ENCODE measurements at regions not wholly inside any gene's neighbourhood (a gene's known extent, or its start where the extent isn't known, plus 50 kb on each side); places are given as distances from the start of the nearest gene placed in this dataset.

GRCh38 chrX:39816871-39817731 lies 280.7 kb downstream of the BCOR start:
- H3K4me1 Mint-ChIP-seq, result peaks cover 5% of the 10 kb centered on the region
- peak overlapping the region; percentile 81 for H3K27ac Mint-ChIP-seq
- no peaks in the 10 kb centered on the region for H3K36me3 Mint-ChIP-seq (ENCODE audit: low read depth)
- no peaks in the 10 kb centered on the region for H3K27me3 Mint-ChIP-seq
- no peaks in the 10 kb centered on the region for H3K9me3 Mint-ChIP-seq
- peak overlapping the region; percentile 72 for H3K4me3 Mint-ChIP-seq
- peak; percentile 66 for ATAC-seq (replicated peaks)

- no peak overlapping the region for H3K27ac Mint-ChIP-seq
- H3K27me3 Mint-ChIP-seq, result no peaks in the 10 kb centered on the region
- H3K4me3 Mint-ChIP-seq, result no peak overlapping the region
- H3K9me3 Mint-ChIP-seq, result no peaks in the 10 kb centered on the region
- ATAC-seq (replicated peaks), result no peak
- H3K4me1 Mint-ChIP-seq, result peaks cover 5% of the 10 kb centered on the region
- H3K36me3 Mint-ChIP-seq (ENCODE audit: low read depth), result no peaks in the 10 kb centered on the region
Observed at GRCh38 chrX:39817754-39818470, 279.8 kb downstream of the BCOR start.

GRCh38 chrX:39818750-39819149 lies 279.0 kb downstream of the BCOR start:
- Mint-ChIP-seq H3K9me3 (no peaks in the 10 kb centered on the region), H3K4me1 (peaks cover 5% of the 10 kb centered on the region), H3K4me3 (no peak overlapping the region), H3K36me3 (ENCODE audit: low read depth) (no peaks in the 10 kb centered on the region), H3K27me3 (no peaks in the 10 kb centered on the region), H3K27ac (no peak overlapping the region)
- no peak for ATAC-seq (replicated peaks)

GRCh38 chrX:39819921-39820849 lies 277.6 kb downstream of the BCOR start:
- no peak for ATAC-seq (replicated peaks)
- H3K4me3 Mint-ChIP-seq, result peak overlapping the region; percentile 66
- no peak overlapping the region for H3K27ac Mint-ChIP-seq

GRCh38 chrX:39820938-39821708 lies 276.6 kb downstream of the BCOR start:
- H3K4me3 Mint-ChIP-seq, result peak overlapping the region; percentile 66
- no peaks in the 10 kb centered on the region for H3K27me3 Mint-ChIP-seq
- H3K27ac Mint-ChIP-seq, result no peak overlapping the region
- peaks cover 5% of the 10 kb centered on the region for H3K4me1 Mint-ChIP-seq
- no peak for ATAC-seq (replicated peaks)
- no peaks in the 10 kb centered on the region for H3K36me3 Mint-ChIP-seq (ENCODE audit: low read depth)
- no peaks in the 10 kb centered on the region for H3K9me3 Mint-ChIP-seq

More at GRCh38 chrX:39819921-39820849, 277.6 kb downstream of the BCOR start:
- Mint-ChIP-seq H3K9me3 (no peaks in the 10 kb centered on the region), H3K27me3 (no peaks in the 10 kb centered on the region), H3K36me3 (ENCODE audit: low read depth) (no peaks in the 10 kb centered on the region), H3K4me1 (peaks cover 5% of the 10 kb centered on the region)

GRCh38 chrX:39821709-39822095 lies 276.1 kb downstream of the BCOR start:
- H3K27me3 Mint-ChIP-seq, result no peaks in the 10 kb centered on the region
- no peak overlapping the region for H3K27ac Mint-ChIP-seq
- ATAC-seq (replicated peaks), result no peak
- H3K4me3 Mint-ChIP-seq, result peak overlapping the region; percentile 45
- H3K9me3 Mint-ChIP-seq, result no peaks in the 10 kb centered on the region
- peaks cover 5% of the 10 kb centered on the region for H3K4me1 Mint-ChIP-seq
- H3K36me3 Mint-ChIP-seq (ENCODE audit: low read depth), result no peaks in the 10 kb centered on the region

GRCh38 chrX:39822133-39822748 lies 275.5 kb downstream of the BCOR start:
- no peaks in the 10 kb centered on the region for H3K9me3 Mint-ChIP-seq
- no peaks in the 10 kb centered on the region for H3K36me3 Mint-ChIP-seq (ENCODE audit: low read depth)
- ATAC-seq (replicated peaks), result no peak
- peak overlapping the region; percentile 45 for H3K4me3 Mint-ChIP-seq
- H3K4me1 Mint-ChIP-seq, result no peaks in the 10 kb centered on the region
- H3K27me3 Mint-ChIP-seq, result no peaks in the 10 kb centered on the region
- no peak overlapping the region for H3K27ac Mint-ChIP-seq

- Mint-ChIP-seq H3K9me3 (no peaks in the 10 kb centered on the region), H3K27me3 (no peaks in the 10 kb centered on the region), H3K4me3 (no peak overlapping the region), H3K36me3 (ENCODE audit: low read depth) (no peaks in the 10 kb centered on the region), H3K27ac (no peak overlapping the region), H3K4me1 (no peaks in the 10 kb centered on the region)
- ATAC-seq (replicated peaks), result no peak
Observed at GRCh38 chrX:39823424-39823823, 274.3 kb downstream of the BCOR start.

- ATAC-seq (replicated peaks), result no peak
- H3K36me3 Mint-ChIP-seq (ENCODE audit: low read depth), result no peaks in the 10 kb centered on the region
- no peaks in the 10 kb centered on the region for H3K9me3 Mint-ChIP-seq
- no peak overlapping the region for H3K4me3 Mint-ChIP-seq
- H3K27ac Mint-ChIP-seq, result no peak overlapping the region
- no peaks in the 10 kb centered on the region for H3K27me3 Mint-ChIP-seq
- no peaks in the 10 kb centered on the region for H3K4me1 Mint-ChIP-seq
Observed at GRCh38 chrX:39823854-39824253, 273.9 kb downstream of the BCOR start.

- Mint-ChIP-seq H3K9me3 (no peaks in the 10 kb centered on the region), H3K27ac (no peak overlapping the region), H3K4me3 (no peak overlapping the region), H3K27me3 (no peaks in the 10 kb centered on the region), H3K4me1 (no peaks in the 10 kb centered on the region), H3K36me3 (ENCODE audit: low read depth) (no peaks in the 10 kb centered on the region)
- ATAC-seq (replicated peaks), result no peak
Observed at GRCh38 chrX:39826813-39827543, 270.8 kb downstream of the BCOR start.

- H3K4me3 Mint-ChIP-seq, result no peak overlapping the region
- no peaks in the 10 kb centered on the region for H3K36me3 Mint-ChIP-seq (ENCODE audit: low read depth)
- H3K4me1 Mint-ChIP-seq, result no peaks in the 10 kb centered on the region
- no peaks in the 10 kb centered on the region for H3K27me3 Mint-ChIP-seq
- H3K27ac Mint-ChIP-seq, result no peak overlapping the region
- ATAC-seq (replicated peaks), result no peak
- H3K9me3 Mint-ChIP-seq, result no peaks in the 10 kb centered on the region
Observed at GRCh38 chrX:39827951-39828350, 269.8 kb downstream of the BCOR start.

GRCh38 chrX:39828971-39829370 lies 268.8 kb downstream of the BCOR start:
- H3K36me3 Mint-ChIP-seq (ENCODE audit: low read depth), result no peaks in the 10 kb centered on the region
- ATAC-seq (replicated peaks), result no peak
- H3K27me3 Mint-ChIP-seq, result no peaks in the 10 kb centered on the region
- H3K4me3 Mint-ChIP-seq, result no peak overlapping the region
- H3K4me1 Mint-ChIP-seq, result no peaks in the 10 kb centered on the region
- no peaks in the 10 kb centered on the region for H3K9me3 Mint-ChIP-seq
- no peak overlapping the region for H3K27ac Mint-ChIP-seq

GRCh38 chrX:39829965-39830364 lies 267.8 kb downstream of the BCOR start:
- Mint-ChIP-seq H3K27me3 (no peaks in the 10 kb centered on the region), H3K9me3 (no peaks in the 10 kb centered on the region), H3K4me3 (no peak overlapping the region), H3K4me1 (no peaks in the 10 kb centered on the region), H3K36me3 (ENCODE audit: low read depth) (no peaks in the 10 kb centered on the region), H3K27ac (no peak overlapping the region)
- ATAC-seq (replicated peaks), result no peak
